GM03348 (cell line): ENCODE measurements at regions not wholly inside any gene's neighbourhood (a gene's known extent, or its start where the extent isn't known, plus 50 kb on each side); places are given as distances from the start of the nearest gene placed in this dataset.

Experiments used
- DNase-seq: peaks from one replicate; pipeline ENCODE4 v3.0.0; 2012; ENCODE audit warnings: low spot score

- no peak for DNase-seq
Measured at GRCh38 chr7:108974641-108975040, 405.0 kb downstream of the DNAJB9 start.

GRCh38 chr7:108985037-108985436, 415.4 kb downstream of the DNAJB9 start:
- no peak for DNase-seq

DNA sequence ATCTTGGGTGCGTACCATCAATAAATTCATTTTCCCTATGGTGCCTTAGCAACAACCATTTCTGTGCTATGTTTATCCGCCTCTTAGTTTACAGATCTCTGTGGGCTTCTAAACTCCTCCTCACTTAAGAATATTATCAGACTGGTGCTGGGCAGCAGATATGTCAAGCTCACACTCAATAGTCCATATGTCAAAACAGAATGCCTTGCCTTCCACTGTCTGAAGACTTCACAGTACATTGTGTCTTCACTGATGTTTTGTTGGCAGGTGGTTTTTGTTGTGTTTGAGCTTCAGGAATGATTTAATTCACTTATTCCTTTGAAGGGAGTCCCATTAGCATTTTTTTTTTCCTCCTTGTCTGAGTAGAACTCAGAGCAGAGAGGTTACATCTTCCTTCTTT, 419.6 kb downstream of the DNAJB9 start:
- DNase-seq = no peak

DNA sequence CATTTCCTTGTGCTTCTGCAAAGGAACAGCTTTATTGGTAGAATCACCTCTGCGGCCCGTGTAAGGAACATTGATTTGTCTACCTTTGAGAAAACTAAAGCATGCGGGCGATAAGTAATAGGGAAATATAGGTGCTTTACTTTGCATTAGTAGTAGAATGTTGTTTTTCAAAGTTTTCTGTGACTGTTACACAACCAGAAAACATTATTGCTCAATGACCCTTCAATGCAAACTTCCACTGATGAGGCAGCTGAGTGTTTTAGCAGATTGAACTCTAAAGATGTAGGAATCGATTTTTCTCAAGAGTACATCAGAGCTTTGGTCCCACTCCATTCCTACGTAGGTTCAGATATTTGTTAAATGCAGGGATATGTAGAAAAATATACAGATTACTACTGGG, 427.8 kb downstream of the DNAJB9 start:
- DNase-seq = no peak

DNA sequence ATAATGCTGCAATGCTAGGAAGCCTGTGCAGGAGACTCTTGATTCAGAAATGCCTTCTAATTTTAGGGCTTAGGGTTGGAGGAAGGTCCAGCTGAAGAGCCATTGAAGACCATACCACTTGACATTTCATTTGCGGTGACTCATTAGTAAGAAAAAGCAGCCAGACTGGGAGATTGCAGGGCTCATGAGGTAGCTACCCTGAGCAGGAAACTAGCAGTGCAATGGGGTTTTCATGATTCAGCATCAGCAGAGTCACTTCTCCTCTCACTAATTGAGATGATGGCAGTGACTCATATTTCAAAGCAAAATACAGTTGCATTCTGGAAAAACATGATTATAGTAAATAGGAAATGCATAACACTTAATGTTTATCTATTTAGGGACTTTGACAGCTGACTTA, 434.1 kb downstream of the DNAJB9 start:
- DNase-seq = no peak

DNA sequence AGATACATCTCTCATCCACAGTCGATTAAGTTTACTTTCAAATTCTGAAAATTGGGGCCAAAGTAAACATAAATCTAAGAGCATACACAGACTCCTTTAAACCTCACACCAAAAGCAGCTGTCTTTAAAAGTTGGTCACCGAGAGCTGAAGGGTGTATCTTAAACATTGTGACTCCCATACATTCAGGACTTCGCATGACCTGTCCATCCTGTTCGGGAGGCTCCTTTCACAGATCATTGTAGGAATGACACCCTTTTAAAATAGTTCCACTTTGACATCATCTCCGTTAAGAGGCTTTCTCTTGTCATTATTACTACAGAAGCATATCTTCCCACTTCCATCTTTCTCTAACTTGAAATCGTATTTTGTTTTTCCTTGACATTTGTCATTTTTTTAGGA, 440.0 kb downstream of the DNAJB9 start:
- DNase-seq = no peak

DNA sequence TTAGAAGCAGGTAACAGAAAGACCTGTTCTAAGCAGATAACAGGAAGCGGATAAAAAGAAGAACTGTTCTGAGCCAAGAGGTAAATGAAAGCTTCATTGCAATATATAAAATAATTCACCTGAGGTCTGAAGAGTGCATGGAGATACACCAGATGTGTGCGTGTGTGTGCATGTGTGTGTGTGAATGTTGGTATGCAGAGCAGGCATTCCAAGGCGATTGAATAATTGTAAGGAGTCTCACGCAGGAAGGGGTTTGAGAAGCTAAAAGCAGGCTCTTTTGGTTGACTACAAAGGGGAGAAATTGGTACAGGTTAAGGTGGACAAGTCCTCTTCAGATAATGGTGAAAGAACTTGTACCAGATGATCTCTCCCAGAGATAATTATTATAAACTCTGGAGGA, 450.6 kb downstream of the DNAJB9 start:
- DNase-seq = no peak

DNA sequence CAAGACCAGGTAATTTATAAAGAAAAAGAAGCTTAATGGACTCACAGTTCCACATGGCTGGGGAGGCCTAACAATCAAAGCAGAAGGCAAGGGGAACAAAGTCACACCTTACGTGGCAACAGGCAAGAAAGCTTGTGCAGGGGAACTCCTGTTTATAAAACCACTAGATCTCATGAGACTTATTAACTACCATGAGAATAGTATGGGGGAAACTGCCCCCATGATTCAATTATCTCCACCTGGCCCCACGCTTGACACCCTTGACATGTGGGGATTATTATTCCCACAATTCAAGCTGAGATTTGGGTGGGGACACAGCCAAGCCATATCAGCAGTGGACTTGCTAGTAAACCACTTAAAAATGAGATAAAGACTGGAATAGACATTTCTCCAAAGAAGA, 451.7 kb downstream of the DNAJB9 start:
- no peak for DNase-seq

DNA sequence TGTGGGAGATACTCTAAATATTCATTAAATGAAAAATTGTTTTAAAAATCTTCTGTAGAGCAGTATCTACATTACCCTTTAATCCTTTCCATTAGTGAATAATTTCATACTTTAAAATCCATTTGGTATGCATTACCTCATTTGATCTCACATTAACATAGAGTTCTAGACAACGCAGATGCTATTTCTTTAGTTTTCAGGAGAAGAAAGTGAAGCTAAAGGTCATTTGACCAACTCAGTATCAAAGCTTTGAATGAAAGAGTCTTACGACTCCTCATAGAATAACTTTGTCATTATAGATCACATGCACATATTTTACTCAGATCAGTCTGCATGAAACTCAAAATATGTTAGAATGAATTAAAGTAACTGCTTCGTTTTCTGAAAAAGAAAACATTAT, 460.2 kb downstream of the DNAJB9 start:
- no peak for DNase-seq

GRCh38 chr7:109044691-109045090, 475.0 kb downstream of the DNAJB9 start:
- DNase-seq = no peak

- DNase-seq = no peak
Measured at GRCh38 chr7:109049366-109049765, 479.7 kb downstream of the DNAJB9 start.

DNA sequence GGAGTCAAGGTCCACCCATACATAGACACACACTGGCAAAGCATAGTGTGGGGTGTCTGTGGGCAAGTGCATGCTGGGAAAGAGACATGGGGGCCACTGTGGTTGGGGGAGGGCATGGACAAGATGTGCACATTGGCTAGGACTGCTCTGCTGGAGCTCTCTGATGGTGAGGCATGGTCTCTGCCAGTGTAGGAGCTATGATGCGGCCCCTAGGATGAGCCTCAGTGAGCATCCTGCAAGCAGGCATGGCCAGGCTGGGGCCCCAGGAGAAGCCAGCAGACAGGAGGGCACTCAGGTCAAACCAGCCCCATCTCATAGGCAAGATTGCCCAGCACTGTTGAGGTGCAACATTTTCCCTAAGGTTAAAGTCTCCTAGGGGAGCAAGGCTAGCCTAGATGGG, 489.4 kb downstream of the DNAJB9 start:
- DNase-seq = no peak

GRCh38 chr7:109062798-109063197, 493.1 kb downstream of the DNAJB9 start:
- DNase-seq = no peak

DNA sequence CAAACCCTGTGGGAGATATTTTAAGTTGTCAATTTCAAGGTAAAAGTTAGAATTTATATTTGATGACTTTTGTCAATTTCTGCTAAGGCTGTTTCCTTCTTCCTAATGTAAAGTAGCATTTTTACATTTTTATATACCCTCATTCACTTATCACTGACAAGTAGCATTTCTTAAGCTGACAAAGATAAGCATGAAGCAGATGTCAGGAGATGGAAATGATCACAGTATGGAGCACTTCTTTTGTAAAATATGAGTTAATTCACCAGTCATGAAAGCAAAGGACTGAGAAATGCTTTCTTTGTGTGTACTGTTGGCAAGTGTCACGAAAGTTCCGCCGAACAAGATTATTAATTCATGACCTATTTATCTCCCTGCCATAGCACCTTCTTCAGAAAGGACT, 503.9 kb downstream of the DNAJB9 start:
- no peak for DNase-seq

DNA sequence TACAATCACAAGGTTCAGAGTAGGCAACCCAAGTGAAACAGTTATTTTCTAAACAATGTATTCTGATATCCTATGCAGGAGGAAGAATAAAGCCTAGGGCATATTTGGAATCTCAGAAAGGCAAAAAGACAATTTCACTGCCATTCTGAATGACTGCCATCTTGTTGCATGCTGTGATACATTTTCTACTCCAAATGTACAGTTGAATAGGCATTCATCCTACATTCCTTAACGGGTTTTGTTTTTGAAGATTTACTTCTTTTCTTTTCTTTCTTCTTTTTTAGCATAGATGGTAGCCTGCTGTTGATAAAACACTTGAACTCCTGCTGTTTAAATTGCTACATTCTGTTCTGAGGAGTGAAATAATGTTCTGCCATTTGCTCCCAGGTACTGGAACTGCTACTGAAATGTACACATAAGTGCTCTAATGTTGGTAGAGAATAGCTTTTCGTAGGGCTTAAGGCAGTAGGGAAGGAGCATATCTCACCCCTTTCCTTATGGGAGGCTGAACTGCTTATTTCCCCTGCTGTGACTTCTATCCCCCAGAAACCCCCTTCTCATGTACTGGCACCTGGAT, 506.8 kb downstream of the DNAJB9 start:
- DNase-seq = no peak

DNA sequence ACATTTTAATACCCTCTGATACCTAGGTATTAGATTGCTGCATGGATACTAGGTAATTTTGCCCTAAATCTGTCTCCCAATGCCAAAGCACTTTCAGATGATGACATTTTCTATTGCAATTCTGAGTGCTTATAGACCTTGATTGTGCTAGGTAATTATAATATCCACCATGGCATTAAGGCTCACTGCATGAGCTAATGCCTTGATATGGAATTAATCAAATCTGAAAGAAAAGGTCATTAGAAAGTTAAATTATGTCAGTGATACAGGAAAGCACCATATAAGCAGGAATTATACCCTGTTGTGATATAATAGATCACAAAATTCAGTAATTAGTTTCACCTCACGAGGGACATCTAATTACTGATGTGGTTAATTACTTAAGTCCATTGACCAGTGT, 521.4 kb downstream of the DNAJB9 start:
- DNase-seq = no peak

DNA sequence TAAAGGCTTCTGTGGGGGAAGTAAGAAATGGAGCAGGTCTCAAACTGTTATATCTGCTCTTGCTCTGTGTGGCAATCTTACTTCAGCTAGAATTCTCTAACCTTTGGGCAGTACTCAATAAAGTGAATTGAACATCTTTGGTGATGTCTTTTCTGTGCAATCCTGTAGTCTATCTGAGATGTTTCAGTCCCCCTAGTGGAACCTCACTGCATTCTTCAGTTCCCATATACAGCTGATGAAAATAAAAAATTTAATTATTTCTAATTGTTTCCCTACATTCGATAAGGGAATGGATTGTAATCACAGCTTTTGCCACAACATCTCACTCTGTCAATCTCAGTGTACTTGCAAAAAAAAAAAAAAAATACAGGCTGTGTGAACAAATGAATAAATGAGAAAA, 522.6 kb downstream of the DNAJB9 start:
- DNase-seq = no peak

DNA sequence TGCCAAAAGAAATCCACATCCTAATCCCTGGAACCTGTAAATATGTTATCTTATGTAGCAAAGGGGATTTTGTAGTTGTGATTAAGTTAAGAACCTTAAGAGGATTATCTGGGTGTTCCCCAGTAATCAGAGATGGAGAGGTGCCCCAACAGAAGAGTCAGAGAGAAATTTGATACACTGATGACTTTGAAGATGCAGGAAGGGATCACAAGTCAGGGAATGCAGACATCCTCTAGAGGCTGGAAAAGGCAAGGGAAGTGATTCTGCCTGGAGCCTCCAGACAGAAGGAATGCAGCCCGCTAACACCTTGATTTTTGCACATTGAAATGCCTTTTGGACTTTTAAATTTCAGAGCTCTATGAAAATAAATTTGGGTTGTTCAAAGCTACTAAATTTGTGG, 531.7 kb downstream of the DNAJB9 start:
- no peak for DNase-seq

DNA sequence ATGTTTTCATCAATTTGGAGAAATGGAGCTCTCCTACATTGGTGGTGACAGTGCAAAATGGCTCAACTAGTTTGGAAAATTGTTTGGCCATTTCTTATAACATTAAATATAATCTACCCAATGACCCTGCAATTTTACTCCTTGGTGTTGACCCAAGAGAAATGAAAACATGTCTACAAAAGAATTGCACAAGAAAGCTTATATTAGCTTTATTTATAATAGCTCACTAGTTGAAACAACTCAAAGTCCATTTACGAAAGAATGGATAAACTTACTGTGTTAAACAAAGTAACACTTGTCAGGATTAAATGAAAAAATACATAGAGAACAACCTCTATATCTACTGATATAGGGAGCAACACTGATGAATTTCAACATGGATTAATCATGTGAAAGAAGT, 539.9 kb downstream of the DNAJB9 start:
- no peak for DNase-seq

DNA sequence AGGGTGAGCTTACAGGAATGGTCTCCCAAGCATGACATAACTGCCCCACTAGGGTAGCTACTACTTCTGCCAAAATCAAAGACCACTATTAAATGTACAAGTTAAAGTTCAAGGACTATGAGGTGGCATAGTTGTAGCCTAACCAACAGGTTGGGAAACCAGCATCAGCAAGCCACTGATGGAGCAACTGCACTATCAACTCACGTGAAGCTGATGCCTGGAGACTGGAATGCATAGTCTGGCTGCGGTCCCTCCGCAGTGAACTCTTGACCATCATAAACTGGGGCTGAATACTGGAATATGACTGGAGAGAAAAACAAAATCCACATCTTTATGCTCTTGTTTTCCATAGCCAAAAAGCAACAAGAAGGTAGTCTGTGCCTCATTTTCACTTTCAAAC, 541.4 kb downstream of the DNAJB9 start:
- no peak for DNase-seq

- DNase-seq = no peak
Measured at GRCh38 chr7:109121599-109122300, 552.1 kb downstream of the DNAJB9 start.

DNA sequence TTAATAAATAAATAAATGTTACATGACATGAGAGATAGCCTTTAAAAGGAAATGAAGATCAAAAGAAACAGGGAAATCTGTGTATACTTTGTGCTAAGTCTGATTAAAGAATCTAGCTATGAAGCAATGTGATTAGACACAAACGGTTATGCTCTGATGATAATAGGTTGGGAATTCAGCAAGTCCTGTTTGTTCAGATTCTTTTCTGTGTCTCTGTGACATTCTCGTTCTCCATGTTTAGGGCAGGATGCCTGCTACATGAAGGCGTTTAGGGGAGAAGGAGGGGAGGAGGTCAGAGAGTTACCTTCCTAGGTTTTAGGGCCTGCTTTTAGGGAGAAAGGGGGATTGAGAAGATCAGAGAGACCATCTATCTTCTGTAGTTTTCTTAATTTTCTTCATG, 555.3 kb downstream of the DNAJB9 start:
- no peak for DNase-seq

DNA sequence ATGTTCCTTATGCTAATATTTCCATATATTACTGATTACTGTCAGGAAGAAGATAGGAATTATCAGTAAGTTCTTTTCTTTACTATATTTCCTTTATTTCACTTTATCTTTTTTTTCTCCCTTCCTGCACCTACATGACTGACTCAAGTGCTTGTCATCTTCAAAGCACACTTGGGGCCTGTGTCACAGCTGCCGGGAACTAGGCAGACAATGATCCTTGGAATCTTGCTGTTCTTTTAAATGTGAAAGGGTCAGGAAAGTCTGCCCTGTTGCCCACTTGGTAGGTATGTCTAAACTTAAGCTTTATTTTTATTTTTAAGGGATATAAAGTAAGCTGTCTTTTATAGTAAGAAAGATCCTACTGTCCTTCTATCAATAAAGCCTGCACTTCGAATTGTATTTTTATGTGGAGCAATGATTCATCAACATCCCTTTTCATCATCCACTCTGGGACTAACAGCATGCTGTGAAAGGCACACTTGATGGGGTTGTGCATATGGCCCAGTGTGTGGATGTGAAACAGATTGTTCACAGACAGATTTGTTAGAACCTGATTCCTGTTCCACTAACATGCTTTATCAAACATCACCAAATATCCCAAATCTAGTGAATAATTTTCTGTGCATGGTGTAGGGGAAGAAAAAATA, 556.9 kb downstream of the DNAJB9 start:
- no peak for DNase-seq

DNA sequence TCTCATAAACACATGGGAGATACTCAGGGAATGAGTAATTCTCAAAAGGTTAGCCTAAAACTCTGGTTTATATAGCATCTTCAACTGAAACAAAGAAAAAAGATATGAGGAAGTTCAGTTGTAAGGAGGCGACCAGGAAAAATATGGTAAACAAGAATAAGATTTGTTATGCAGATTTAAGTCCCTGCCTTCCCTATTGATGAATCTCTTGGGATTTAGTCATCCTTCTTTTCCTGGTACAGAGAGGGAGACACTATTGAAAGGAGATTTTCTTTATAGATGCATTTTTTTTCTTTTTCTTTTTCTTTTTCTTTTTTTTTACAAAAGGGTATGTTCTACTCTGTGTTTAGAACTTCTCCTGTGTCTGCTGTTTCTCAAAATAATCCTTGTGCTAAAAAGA, 557.5 kb downstream of the DNAJB9 start:
- DNase-seq = no peak
